ENCODE measurements at regions not wholly inside any gene's neighbourhood (a gene's known extent, or its start where the extent isn't known, plus 50 kb on each side); places are given as distances from the start of the nearest gene placed in this dataset.

DNA sequence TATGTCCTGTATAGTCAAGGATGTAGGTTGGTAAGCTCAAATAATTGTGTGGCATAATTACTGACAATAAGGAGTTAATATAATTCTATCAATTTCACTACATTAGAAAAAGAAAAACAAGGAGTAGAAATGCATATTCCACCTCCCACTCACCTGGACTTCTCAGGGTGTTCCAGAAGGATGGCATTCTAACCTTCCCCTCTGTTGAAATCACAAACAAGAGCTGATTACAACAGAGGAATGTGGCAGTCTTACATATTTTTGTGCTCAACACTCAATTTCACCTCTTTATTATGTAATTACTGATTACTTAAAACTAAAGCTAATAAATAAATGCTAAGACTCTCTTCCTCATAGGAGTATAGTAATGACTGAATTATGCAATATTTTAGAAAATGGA, 745.3 kb downstream of the DTWD2 start:
- Histone ChIP-seq H2BK120ac (ENCODE audit: low read depth, low read length) (no peak overlapping the region), H3K4me2 (ENCODE audit: low read length) (no peak overlapping the region), H3K36me3 (ENCODE audit: control insufficient read depth, insufficient read depth, low read length) (no peaks in the 10 kb centered on the region), H3K4me1 (ENCODE audit: control insufficient read depth, low read depth, low read length) (no peaks in the 10 kb centered on the region), H3K18ac (ENCODE audit: low read length) (no peak overlapping the region), H2AK5ac (ENCODE audit: low read length) (no peak overlapping the region), H4K8ac (ENCODE audit: low read depth, low read length) (no peak overlapping the region), H2BK5ac (ENCODE audit: low read length) (no peak overlapping the region), H3K4me3 (ENCODE audit: low read length) (no peak overlapping the region), H3K27ac (ENCODE audit: low read depth, low read length) (no peak overlapping the region), H3K56ac (ENCODE audit: low read length) (no peak overlapping the region), H3K79me1 (ENCODE audit: low read length) (no peaks in the 10 kb centered on the region), H2BK15ac (replicated peaks; ENCODE audit: low read depth) (no peak overlapping the region), H3K79me2 (ENCODE audit: control insufficient read depth, insufficient read depth, low read length) (no peaks in the 10 kb centered on the region), H3K27me3 (ENCODE audit: insufficient read depth, low read length, poor library complexity) (no peaks in the 10 kb centered on the region), H3K4ac (ENCODE audit: low read depth, low read length) (no peak overlapping the region), H4K5ac (ENCODE audit: low read length) (no peak overlapping the region), H3K23ac (ENCODE audit: low read length) (no peak overlapping the region), H3K9ac (ENCODE audit: low read length) (no peak overlapping the region)
- DNase-seq, result no peak

DNA sequence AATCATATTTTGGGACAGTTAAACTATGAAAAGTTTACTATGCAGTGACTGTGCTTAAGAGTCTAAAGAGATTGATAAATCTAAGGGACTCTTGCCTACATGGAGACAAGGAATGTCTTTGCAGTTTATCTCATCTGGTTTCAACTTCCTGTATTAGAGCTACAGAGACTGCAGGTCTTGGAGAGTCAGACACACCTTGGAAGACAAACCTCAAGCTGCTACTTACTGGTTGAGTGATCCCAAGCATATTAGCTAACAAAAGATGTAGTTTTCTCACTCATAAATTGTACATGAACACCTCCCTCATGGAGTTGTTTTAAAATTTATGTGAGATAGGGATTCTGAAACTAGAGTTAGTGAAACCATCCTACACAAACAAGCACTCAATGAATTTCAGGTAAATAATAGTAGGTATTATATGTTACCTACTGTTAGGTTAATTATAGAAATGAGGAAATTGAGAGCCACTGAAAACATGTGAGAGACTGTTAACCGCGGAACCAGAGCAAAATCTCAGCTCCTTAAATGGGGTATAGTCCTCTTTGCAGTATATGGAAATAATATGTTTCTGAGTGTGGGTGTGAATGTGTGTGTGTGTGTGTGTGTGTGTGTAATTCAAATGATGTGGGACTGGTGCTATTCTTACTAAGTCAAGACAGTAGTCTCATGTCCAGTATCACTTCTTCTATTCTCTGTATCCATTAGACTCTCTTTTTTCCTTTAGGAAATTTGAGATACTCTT, 752.1 kb downstream of the DTWD2 start:
- H2BK5ac ChIP-seq (ENCODE audit: low read length), result no peak overlapping the region
- H3K4ac ChIP-seq (ENCODE audit: low read depth, low read length), result no peak overlapping the region
- no peak overlapping the region for H3K27ac ChIP-seq (ENCODE audit: low read depth, low read length)
- no peak overlapping the region for H2BK120ac ChIP-seq (ENCODE audit: low read depth, low read length)
- no peaks in the 10 kb centered on the region for H3K79me2 ChIP-seq (ENCODE audit: control insufficient read depth, insufficient read depth, low read length)
- no peak for DNase-seq
- H3K56ac ChIP-seq (ENCODE audit: low read length), result no peak overlapping the region
- no peak overlapping the region for H2AK5ac ChIP-seq (ENCODE audit: low read length)
- H3K9ac ChIP-seq (ENCODE audit: low read length), result no peak overlapping the region
- H3K4me2 ChIP-seq (ENCODE audit: low read length), result no peak overlapping the region
- no peak overlapping the region for H3K4me3 ChIP-seq (ENCODE audit: low read length)
- H3K23ac ChIP-seq (ENCODE audit: low read length), result no peak overlapping the region
- H3K79me1 ChIP-seq (ENCODE audit: low read length), result no peaks in the 10 kb centered on the region
- no peaks in the 10 kb centered on the region for H3K27me3 ChIP-seq (ENCODE audit: insufficient read depth, low read length, poor library complexity)
- no peak overlapping the region for H4K8ac ChIP-seq (ENCODE audit: low read depth, low read length)
- H3K36me3 ChIP-seq (ENCODE audit: control insufficient read depth, insufficient read depth, low read length), result no peaks in the 10 kb centered on the region
- no peak overlapping the region for H2BK15ac ChIP-seq (replicated peaks; ENCODE audit: low read depth)
- H3K4me1 ChIP-seq (ENCODE audit: control insufficient read depth, low read depth, low read length), result no peaks in the 10 kb centered on the region
- WGBS (ENCODE audit: extremely low coverage, insufficient coverage, low lambda C conversion rate), result no CpG with 5 or more reads among the region's 2 CpGs
- no peak overlapping the region for H3K18ac ChIP-seq (ENCODE audit: low read length)
- no peak overlapping the region for H4K5ac ChIP-seq (ENCODE audit: low read length)

DNA sequence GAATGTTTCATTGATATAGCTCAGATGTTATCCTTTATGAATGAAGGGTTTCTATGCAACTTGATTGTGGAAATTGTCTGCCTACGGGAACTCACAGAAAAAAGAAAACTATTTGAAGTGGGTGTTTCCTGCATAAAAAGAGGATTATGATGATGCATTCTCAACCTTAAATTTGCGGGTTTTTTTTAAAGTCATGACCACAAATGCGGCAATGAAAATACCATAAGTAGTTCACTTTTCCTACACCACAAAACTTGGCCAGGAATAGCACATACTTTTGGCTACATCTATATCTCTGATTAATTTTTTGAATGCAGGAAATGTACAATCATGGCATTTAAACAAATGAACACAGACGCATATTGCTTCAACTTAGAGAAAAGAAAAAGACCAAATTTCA, 754.7 kb downstream of the DTWD2 start:
- Histone ChIP-seq H3K23ac (ENCODE audit: low read length) (no peak overlapping the region), H3K4me1 (ENCODE audit: control insufficient read depth, low read depth, low read length) (no peaks in the 10 kb centered on the region), H2BK120ac (ENCODE audit: low read depth, low read length) (no peak overlapping the region), H2BK15ac (replicated peaks; ENCODE audit: low read depth) (no peak overlapping the region), H3K4me2 (ENCODE audit: low read length) (no peak overlapping the region), H3K27ac (ENCODE audit: low read depth, low read length) (no peak overlapping the region), H3K18ac (ENCODE audit: low read length) (no peak overlapping the region), H4K8ac (ENCODE audit: low read depth, low read length) (no peak overlapping the region), H2AK5ac (ENCODE audit: low read length) (no peak overlapping the region), H3K79me1 (ENCODE audit: low read length) (no peaks in the 10 kb centered on the region), H3K36me3 (ENCODE audit: control insufficient read depth, insufficient read depth, low read length) (no peaks in the 10 kb centered on the region), H2BK5ac (ENCODE audit: low read length) (no peak overlapping the region), H3K4me3 (ENCODE audit: low read length) (no peak overlapping the region), H3K56ac (ENCODE audit: low read length) (no peak overlapping the region), H4K5ac (ENCODE audit: low read length) (no peak overlapping the region), H3K4ac (ENCODE audit: low read depth, low read length) (no peak overlapping the region), H3K27me3 (ENCODE audit: insufficient read depth, low read length, poor library complexity) (no peaks in the 10 kb centered on the region), H3K9ac (ENCODE audit: low read length) (no peak overlapping the region), H3K79me2 (ENCODE audit: control insufficient read depth, insufficient read depth, low read length) (no peaks in the 10 kb centered on the region)
- DNase-seq, result no peak
- WGBS (ENCODE audit: extremely low coverage, insufficient coverage, low lambda C conversion rate), result no CpG with 5 or more reads among the region's 4 CpGs

DNA sequence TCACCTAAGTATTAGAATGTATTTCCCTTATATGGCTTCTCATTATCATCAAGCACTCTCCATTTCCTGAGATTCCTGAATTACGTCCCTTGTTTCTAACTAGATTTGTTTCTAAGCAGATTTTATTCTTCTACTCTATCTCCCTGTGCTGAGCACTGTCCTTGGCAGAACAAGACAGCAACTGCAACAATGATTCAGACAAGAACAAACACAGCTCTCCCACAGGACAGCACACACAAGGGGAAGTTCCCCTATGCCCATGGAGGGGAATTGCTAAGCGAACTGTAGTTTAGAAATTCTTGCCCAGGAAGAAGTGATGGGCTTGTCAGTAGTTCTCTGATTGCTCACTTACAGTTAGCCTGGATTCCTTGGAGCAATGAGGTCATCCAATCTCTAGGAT, 759.9 kb downstream of the DTWD2 start:
- no peak overlapping the region for H2BK5ac ChIP-seq (ENCODE audit: low read length)
- no peak overlapping the region for H3K4ac ChIP-seq (ENCODE audit: low read depth, low read length)
- DNase-seq, result no peak
- no peak overlapping the region for H2BK15ac ChIP-seq (replicated peaks; ENCODE audit: low read depth)
- H3K9ac ChIP-seq (ENCODE audit: low read length), result no peak overlapping the region
- H2BK120ac ChIP-seq (ENCODE audit: low read depth, low read length), result no peak overlapping the region
- no peak overlapping the region for H4K8ac ChIP-seq (ENCODE audit: low read depth, low read length)
- no peaks in the 10 kb centered on the region for H3K27me3 ChIP-seq (ENCODE audit: insufficient read depth, low read length, poor library complexity)
- H4K5ac ChIP-seq (ENCODE audit: low read length), result no peak overlapping the region
- no peak overlapping the region for H3K18ac ChIP-seq (ENCODE audit: low read length)
- H3K79me1 ChIP-seq (ENCODE audit: low read length), result no peaks in the 10 kb centered on the region
- no peaks in the 10 kb centered on the region for H3K79me2 ChIP-seq (ENCODE audit: control insufficient read depth, insufficient read depth, low read length)
- no peak overlapping the region for H2AK5ac ChIP-seq (ENCODE audit: low read length)
- H3K4me3 ChIP-seq (ENCODE audit: low read length), result no peak overlapping the region
- WGBS (ENCODE audit: extremely low coverage, insufficient coverage, low lambda C conversion rate), result no CpG with 5 or more reads among the region's 2 CpGs
- no peak overlapping the region for H3K23ac ChIP-seq (ENCODE audit: low read length)
- H3K4me2 ChIP-seq (ENCODE audit: low read length), result no peak overlapping the region
- H3K4me1 ChIP-seq (ENCODE audit: control insufficient read depth, low read depth, low read length), result no peaks in the 10 kb centered on the region
- H3K56ac ChIP-seq (ENCODE audit: low read length), result no peak overlapping the region
- no peaks in the 10 kb centered on the region for H3K36me3 ChIP-seq (ENCODE audit: control insufficient read depth, insufficient read depth, low read length)
- no peak overlapping the region for H3K27ac ChIP-seq (ENCODE audit: low read depth, low read length)

DNA sequence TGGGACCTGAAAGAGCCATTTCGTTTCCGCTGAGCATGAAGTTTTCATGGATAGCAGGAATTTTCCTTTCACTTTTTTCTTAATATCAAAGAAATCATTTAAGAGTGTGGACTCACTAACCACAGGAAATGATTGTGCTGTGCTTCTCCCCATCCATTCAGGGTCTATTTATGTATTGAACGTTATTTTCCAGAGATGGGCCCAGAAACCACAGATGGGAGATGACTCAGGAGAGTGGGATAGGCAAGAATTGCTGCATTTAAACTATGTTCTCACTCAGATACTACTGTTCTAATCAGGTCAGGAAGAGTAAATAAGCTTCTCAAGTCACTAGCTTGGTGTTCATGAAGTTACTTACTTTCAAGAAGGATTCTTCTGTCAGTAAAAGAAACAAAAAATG, 763.8 kb downstream of the DTWD2 start:
- Histone ChIP-seq H3K27ac (ENCODE audit: low read depth, low read length) (no peak overlapping the region), H3K18ac (ENCODE audit: low read length) (no peak overlapping the region), H2BK5ac (ENCODE audit: low read length) (no peak overlapping the region), H3K23ac (ENCODE audit: low read length) (no peak overlapping the region), H3K79me2 (ENCODE audit: control insufficient read depth, insufficient read depth, low read length) (no peaks in the 10 kb centered on the region), H3K9ac (ENCODE audit: low read length) (no peak overlapping the region), H3K36me3 (ENCODE audit: control insufficient read depth, insufficient read depth, low read length) (no peaks in the 10 kb centered on the region), H3K79me1 (ENCODE audit: low read length) (no peaks in the 10 kb centered on the region), H3K4me3 (ENCODE audit: low read length) (no peak overlapping the region), H3K4me1 (ENCODE audit: control insufficient read depth, low read depth, low read length) (no peaks in the 10 kb centered on the region), H3K4ac (ENCODE audit: low read depth, low read length) (no peak overlapping the region), H3K56ac (ENCODE audit: low read length) (no peak overlapping the region), H4K5ac (ENCODE audit: low read length) (no peak overlapping the region), H2BK120ac (ENCODE audit: low read depth, low read length) (no peak overlapping the region), H4K8ac (ENCODE audit: low read depth, low read length) (no peak overlapping the region), H3K27me3 (ENCODE audit: insufficient read depth, low read length, poor library complexity) (no peaks in the 10 kb centered on the region), H3K4me2 (ENCODE audit: low read length) (no peak overlapping the region), H2AK5ac (ENCODE audit: low read length) (no peak overlapping the region), H2BK15ac (replicated peaks; ENCODE audit: low read depth) (no peak overlapping the region)
- no CpG with 5 or more reads among the region's 3 CpGs for WGBS (ENCODE audit: extremely low coverage, insufficient coverage, low lambda C conversion rate)
- no peak for DNase-seq

DNA sequence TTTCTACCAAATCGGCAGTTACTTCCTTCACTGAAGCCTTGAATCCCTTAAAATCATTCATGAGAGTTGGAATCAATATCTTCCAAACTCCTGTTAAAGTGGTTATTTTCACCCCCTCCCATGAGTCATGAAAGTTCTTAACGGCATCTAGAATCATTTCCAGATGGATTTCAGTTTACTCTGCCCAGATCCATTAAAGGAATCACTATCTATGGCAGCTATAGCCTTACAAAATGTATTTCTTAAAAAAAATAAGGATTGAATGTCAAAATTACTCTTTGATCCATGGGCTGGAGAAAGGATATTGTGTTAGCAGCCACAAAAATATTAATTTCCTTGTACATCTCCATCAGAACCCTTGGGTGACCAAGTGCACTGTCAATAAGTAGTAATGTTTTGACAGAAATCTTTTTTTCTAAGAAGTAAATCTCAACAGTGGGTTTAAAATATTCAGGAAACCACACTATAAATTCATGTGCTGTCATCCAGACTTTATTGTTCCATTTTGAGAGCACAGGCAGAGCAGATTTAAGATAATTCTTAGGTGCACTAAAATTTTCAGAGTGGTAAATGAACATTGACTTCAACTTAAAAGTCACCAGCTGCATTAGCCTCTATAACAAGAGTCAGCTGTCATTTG, 767.7 kb downstream of the DTWD2 start:
- Histone ChIP-seq H4K8ac (ENCODE audit: low read depth, low read length) (no peak overlapping the region), H3K4me1 (ENCODE audit: control insufficient read depth, low read depth, low read length) (no peaks in the 10 kb centered on the region), H3K4me2 (ENCODE audit: low read length) (no peak overlapping the region), H3K18ac (ENCODE audit: low read length) (no peak overlapping the region), H3K23ac (ENCODE audit: low read length) (no peak overlapping the region), H3K56ac (ENCODE audit: low read length) (no peak overlapping the region), H3K79me2 (ENCODE audit: control insufficient read depth, insufficient read depth, low read length) (no peaks in the 10 kb centered on the region), H2BK15ac (replicated peaks; ENCODE audit: low read depth) (no peak overlapping the region), H3K4ac (ENCODE audit: low read depth, low read length) (no peak overlapping the region), H2AK5ac (ENCODE audit: low read length) (no peak overlapping the region), H3K9ac (ENCODE audit: low read length) (no peak overlapping the region), H2BK5ac (ENCODE audit: low read length) (no peak overlapping the region), H4K5ac (ENCODE audit: low read length) (no peak overlapping the region), H3K27me3 (ENCODE audit: insufficient read depth, low read length, poor library complexity) (no peaks in the 10 kb centered on the region), H3K27ac (ENCODE audit: low read depth, low read length) (no peak overlapping the region), H2BK120ac (ENCODE audit: low read depth, low read length) (no peak overlapping the region), H3K36me3 (ENCODE audit: control insufficient read depth, insufficient read depth, low read length) (no peaks in the 10 kb centered on the region), H3K79me1 (ENCODE audit: low read length) (no peaks in the 10 kb centered on the region), H3K4me3 (ENCODE audit: low read length) (no peak overlapping the region)
- WGBS (ENCODE audit: extremely low coverage, insufficient coverage, low lambda C conversion rate), result no CpG with 5 or more reads among the region's 2 CpGs
- DNase-seq, result no peak
